ENCODE measurements at regions not wholly inside any gene's neighbourhood (a gene's known extent, or its start where the extent isn't known, plus 50 kb on each side); places are given as distances from the start of the nearest gene placed in this dataset.

GRCh38 chr4:38368613-38369012, 295.4 kb upstream of the KLF3 start:
- TF ChIP-seq CTCF (IDR thresholded peaks at IDR 0.05) (no peak), POLR2A (IDR thresholded peaks at IDR 0.05) (no peak), POLR2AphosphoS5 (IDR thresholded peaks at IDR 0.05) (no peak)

Measured in breast epithelium (tissue), 3 donors.